SIG-M5 treated with dmso at 0.1 percent for 504 hours (cell line): ENCODE measurements at regions not wholly inside any gene's neighbourhood (a gene's known extent, or its start where the extent isn't known, plus 50 kb on each side); places are given as distances from the start of the nearest gene placed in this dataset.

Experiments
- DNase-seq: peaks from one replicate; lab custom pipeline; 2025; ENCODE audit not compliant: unreplicated experiment; lab: John Stamatoyannopoulos, UW

- DNase-seq, result no peak
These were observed 54.2 kb upstream of the BASP1 start for GRCh38 chr5:17163221-17163620.

- DNase-seq, result no peak
These were observed 50.1 kb upstream of the BASP1 start for GRCh38 chr5:17167171-17167891.
